GM19023 (cell line): ENCODE measurements at regions not wholly inside any gene's neighbourhood (a gene's known extent, or its start where the extent isn't known, plus 50 kb on each side); places are given as distances from the start of the nearest gene placed in this dataset.

ENCODE experiments used
- ATAC-seq: cut with Tn5 transposase; IDR thresholded peaks from one replicate; pipeline ENCODE4 v1.9.1; 2021; ENCODE audit warnings: mild to moderate bottlenecking, moderate library complexity; ENCODE audit not compliant: unreplicated experiment

DNA sequence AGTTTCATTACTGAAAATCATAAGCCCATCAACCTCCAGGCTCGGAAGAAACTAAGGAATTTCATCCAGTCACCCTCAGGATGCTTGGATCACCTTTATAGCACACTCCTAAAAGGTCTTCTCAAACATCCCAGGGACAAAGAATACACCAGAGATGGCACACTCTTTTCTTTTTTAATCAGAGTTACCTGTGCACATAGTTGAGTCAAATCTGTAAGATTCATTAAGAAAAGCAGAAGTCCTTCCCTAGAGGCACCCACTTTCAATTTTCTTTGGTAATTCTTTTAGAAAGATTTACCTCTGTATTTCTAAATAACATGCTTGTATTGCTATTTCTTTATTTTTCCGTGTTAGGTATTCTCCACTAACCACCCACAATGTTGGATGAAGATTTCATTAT, 50.6 kb upstream of the IL6 start:
- no peak for ATAC-seq

DNA sequence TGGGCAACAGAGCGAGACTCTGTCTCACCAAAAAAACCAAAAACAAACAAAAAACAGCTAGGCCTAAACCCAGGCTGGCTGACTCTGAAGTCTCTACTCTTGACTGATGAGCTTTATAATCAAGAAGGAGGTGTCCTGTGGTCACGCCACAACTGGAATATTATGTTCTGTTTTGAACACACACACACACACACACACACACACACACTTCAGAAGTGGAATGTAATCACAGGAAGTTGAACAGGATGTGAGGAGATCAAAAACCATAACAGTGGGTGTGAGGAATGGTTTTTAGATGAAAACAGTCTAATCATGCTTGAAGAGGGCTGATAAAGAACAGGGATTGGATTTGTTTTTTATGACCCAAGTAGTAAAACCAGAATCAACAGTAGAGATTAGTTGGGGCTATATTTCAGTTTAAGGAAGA, 51.1 kb upstream of the IL6 start:
- ATAC-seq: no peak

DNA sequence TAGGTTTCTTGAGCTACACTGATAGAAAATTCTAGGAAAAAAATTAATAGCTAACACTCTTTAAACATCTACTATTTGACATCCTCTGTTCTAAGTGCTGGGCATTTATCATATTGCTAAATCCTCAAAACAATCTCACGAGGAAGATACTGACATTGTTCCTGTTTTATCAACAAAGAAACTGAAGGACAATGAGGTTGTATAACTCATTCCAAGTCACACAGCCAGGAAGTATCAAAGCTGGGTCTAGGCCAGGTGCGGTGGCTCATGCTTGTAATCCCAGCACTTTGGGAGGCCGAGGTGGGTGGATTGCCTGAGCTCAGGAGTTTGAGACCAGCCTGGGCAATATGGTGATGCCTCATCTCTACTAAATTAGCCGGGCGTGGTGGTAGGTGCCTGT, 51.6 kb upstream of the IL6 start:
- ATAC-seq: no peak

DNA sequence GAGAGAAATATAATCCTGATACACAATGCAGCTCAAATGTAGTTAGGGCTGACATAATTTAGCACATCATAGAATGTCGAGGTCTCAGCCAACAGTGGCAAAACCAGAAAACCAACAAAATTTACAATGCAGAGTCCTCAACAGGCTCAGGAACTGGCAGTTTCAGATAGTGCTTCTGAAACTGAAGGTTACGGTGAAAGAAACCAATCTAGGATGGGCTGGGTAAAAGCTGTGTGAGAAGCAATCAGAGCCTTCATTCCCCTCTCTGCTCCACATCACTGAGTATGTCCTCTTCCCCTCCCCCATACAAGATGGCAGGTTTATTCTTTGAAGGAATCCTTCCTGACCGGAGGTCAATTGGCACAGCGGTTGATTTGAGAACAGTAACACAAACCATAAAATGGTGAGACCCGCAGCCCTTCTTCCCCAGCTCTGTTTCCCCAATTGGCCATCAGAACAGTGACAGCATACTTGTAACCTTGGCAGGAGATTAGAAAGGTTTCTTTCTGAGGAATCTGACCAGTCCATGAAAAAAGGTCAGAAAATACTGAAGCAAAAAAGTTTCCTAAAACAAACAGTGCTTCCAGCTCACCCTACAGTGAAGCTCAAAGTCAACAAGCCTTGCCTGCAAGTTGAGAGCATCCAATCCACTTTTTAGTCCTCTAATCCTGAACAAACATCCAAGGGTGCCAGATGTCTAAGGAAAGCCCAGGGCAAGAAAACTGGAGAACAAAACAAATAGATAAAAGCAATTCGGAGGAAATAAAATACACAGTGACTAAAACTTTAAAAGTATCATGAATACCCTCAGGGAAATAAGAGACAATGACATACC, 53.9 kb upstream of the IL6 start:
- peak; percentile 72 for ATAC-seq

DNA sequence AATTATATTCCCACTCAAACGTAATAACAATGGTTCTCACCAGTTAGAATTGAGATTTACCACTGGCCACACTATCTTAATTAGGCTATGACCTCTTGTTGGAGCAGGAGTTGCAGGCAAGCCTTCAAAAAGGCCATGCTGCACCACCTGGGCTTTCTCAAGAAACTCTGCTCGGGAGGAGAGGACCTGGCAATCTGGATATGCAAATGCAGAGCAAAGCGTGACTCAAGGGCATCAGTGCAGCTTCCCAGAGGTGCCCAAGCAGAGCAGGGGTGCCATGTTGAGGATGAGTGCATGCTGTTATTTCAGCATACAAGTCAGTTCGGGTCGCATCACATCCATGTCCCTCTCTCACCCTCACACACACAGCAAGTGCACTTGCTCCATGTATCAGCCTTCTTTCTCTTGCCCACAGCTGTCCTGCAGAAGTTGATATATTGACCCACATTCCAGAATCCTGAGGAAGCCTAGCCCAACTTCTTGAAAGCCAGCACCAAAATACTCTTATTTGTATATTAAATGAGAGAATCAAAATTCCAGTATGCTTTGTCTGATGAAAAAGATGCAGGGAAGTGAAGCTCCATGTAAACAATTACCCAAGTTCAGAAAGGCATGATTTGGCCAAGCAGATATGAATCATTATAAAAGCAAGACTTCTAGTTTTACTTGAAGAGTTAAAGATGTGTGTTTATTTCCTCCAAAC, 55.7 kb upstream of the IL6 start:
- no peak for ATAC-seq

DNA sequence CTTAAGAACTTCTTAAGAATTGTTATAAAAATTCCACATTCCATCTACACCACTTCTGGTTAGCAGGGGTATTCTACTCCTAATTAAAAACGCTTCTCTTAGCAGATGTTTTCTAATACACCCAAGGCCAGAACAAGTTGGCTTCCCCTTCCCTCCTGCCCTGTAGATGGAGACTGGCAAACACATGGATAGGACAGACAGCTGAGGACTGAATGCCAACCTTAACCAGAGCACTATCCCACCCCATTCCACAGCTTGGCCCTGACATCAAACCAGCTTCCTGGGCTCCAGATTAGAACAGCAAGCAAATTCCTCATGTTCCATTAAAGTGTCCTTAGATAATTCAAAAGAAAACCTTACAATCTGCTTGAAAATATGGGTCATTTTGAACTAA, 56.6 kb upstream of the IL6 start:
- ATAC-seq: no peak

DNA sequence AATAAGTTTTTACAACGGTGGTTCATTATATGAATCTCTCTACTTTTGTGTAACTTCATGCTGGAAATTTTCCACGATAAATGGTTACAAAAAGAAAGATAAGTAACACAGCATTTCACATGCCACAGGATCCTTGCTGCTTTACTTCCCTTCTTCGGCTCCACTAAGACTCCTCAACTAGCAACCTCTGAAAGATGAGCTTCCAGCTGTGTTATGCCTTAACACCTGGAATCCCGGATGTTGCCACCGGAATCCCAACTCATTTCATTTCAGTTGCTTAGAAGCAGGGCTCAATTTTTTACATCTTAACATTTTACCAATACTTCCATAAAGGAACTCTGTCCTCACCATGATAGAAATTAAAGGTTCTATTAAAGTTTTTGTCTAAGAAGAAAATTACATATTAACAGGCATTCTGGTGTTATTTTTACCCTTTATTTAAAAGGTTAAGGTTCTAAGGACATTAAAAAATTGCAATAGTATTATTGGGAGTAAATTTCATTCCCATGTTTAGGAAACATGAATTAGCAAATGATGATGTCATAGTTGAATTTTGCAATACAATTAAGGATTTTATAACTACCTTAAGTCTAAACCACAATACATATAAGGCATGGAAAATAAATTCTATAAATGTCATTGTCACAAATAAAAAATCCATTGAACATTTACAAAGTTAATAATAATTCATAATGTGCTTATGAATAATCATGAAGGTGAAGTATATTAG, 57.1 kb upstream of the IL6 start:
- no peak for ATAC-seq

DNA sequence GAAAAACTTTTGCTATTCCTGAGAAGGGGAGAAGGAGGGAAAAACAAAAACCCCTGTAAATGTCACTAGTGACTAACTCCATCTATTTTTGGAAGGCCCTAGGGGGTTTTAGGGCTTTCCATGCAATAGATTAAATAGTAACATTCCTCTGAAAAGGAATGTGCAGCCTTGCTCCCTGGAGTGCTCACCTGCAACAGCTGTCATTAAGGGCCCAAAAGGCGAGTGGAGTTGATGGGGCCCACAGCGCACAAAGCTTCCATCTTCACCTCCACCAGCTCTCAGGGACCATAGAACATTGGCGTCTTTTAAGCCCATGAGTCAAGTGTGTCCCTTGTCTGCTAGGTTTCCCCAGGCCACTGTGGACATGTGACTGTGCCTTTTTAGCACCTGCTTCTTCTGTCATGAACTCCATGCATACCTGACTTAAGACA, 58.0 kb upstream of the IL6 start:
- no peak for ATAC-seq

DNA sequence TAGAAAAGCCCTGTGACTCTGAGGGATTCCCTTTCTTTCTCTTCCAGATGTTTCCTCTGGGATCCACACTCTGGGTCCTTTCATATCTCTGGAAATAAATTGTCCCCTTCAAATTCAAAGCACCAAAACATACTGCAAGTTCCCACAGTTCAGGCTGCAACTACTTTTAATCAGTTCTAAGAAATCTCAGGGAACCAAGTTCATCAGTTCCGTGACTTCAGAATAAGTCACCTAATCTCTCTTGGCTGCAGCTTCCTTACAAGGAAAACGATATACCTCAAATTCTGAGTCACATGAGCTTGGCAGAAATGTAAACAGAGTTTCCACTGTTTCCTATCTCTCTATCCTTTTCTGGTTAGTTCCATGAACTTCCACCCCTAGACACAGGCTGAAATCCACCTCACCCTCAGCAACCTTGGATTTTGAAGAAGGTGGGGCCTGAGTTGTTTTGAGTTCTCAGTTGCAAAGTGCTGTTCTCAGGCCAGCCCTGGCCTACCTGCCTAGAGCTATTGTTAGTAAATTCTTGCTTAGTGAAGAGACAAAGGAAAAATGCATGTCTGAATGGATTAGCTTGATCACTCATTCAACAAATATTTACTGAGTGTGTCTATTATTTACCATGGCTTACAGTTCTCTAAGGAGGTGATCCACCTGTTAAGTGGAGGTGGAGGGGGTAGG, 59.3 kb upstream of the IL6 start:
- ATAC-seq: no peak

DNA sequence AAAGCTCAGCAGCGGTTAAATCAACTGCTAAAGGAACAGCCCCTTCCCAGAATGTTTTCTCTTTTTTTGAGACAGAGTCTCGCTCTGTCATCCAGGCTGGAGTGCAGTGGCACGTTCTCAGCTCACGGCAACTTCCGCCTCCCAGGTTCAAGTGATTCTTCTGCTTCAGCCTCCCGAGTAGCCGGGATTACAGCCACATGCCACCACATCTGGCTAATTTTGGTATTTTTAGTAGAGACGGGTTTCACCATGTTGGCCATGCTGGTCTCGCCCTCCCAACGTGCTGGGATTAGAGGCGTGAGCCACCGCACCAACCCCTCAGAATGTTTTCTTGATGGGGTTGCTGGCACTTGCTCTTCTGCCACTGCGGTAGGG, 59.8 kb upstream of the IL6 start:
- ATAC-seq: no peak

DNA sequence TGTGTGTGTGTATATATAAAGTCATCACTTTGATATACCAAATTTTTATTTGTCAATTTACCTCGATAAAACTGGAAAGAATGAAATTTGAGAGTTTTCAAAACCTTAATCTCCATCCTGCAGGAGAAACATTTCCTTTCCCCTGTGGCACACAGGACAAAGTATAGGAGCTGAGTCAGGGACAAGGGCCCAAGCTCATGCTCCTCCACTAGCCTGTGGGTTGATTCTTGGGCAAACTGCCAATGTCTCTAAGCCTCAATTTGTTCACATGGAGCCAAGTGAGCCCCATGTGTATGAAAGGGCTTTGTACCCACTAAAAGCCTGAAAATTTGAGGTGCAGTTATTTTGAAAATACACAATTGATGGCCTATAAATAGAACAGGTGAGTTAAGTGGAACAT, 60.3 kb upstream of the IL6 start:
- no peak for ATAC-seq

DNA sequence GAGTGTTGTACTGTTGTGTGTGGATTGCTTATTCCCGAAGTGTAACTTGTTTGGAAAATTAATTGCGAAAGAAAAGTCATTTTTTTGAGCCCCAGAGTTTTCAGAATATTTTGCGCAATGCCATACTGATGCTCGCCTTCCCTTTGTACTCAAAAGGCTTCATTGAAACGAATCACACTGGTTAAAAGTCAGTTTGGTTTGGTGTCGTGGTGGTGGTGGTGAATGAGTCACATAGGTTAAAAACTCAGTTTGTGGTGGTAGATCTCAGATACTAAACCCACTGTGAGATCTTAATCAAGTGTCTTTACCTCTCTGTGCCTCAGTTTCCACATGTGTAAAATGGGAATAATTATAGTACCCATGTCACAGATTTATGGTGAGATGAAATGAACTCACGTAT, 61.1 kb upstream of the IL6 start:
- no peak for ATAC-seq

DNA sequence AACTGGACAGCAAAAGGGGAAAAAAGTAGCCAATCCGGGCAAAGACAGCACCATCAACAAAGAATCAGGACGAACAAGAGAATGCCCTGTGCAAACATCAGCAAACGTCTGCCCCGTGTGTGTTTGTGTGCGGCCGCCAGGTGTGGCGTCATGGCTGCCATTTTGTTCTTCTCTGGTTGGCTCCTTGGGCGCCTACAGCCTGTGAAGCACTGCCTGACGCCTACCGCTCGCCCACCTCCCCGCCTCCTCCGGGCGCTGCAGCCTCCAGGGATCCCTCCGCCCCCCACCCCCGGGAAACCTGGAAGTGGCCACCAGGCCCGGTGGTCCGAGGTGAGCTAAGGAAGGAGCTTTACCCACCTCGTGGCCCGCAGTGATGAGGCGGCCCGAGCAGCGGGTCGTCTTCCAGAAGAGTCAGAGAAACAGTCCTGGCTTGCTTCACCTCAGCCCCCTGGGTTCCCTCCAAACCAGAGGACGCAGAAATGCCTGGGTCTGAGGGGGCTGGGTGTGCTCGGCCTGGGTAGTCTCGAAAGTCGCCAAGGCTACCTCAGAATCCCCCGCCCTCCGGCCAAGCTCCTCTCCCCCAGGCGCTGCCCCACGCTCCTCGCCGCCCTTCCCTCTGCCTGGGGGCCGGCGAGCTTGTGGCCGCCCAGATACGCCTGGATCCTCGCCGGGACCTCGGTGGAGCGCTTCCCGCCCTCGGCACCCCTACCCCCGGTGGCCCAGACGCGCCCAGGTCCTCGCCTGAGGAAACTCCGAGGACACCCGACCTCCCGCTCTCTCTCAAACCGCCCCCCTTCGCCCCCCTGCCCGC, 61.8 kb upstream of the IL6 start:
- no peak for ATAC-seq

DNA sequence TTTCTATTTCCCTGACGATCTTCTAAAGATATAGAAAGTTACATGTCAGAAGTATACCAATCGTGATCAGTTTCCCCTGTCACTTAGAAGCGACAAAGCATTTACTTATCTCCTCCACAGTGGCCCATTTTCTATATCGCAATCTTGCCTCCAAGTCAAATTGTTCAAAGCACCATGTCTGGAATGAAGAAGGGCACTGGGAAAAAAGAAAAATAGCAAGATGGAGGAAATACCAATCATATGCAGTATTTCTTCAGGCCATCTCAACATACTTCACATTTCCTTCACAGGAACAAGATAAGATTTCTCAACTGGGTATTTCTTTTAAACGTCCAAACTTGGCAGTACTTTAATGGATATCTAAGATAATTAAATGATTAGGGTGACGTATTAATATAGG, 63.3 kb upstream of the IL6 start:
- ATAC-seq: no peak

DNA sequence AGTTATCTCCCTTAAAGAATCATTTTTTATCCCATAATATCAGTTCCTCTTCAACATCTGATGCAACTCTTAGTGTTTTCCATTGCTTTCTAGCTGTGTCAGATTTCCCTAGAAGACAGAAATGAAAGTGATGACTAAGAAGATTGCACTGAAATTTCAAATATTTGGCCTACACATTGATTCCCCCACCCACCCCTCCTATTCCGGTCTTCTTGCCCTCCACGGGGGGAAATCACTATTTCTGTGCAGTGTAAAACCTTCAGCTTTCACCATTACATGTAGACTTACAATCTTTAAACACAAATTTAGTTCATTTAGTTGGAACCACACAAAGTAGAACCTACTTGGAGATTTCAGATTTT, 63.7 kb upstream of the IL6 start:
- ATAC-seq: no peak

DNA sequence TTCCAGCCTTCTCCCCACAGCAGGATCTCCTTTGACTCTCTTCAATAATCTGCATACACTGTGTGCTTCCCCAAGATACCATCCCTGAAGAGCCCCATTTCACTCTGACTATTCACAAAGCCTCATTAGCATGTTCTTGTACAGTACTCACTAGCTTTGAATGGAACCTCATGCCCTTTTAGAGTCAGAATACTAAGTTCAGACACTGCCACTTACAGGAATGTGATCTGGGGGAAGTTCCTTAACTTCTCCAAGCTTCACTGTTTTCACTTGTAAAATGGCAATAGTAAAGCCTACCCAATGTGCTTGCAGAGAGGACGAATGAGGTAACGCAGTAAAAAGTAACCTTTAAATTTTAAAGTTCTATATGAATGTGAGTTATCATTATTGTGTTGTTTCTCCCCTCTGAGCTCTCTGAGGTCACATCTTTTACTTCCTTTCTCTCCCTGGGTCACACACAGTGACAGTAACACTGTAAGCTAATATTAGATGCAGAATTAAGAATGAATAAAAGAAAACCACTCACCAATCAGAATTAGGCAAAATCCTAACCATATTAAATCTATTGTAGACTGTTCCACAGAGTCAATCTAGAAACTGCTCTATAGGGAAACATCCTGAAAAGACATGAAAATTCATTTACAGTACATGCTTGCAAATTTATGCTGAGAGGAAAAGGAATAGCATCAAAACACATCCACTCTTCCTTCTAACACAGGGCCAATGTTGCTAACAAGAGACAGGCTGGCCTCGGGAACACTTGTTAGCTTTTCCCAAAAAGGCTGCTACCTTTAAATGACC, 64.2 kb upstream of the IL6 start:
- no peak for ATAC-seq

DNA sequence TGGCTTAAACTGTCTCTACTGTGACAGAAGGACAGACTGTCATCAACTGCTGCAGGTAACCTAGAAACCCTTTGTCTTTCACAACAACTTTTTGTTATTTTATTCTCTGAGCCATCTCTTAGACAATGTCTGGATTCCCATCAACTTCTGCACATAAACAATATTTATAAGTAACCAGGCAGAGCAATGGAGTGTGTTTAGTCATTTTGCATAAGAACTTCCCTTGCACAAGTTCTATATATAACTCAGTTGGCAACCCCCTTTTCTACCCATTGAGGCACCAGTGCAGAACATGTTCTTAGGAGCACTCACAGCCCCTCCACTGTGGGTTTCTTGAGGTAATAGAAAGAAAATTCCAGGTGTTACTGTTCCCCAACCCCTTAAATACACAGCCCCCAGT, 65.0 kb upstream of the IL6 start:
- no peak for ATAC-seq

DNA sequence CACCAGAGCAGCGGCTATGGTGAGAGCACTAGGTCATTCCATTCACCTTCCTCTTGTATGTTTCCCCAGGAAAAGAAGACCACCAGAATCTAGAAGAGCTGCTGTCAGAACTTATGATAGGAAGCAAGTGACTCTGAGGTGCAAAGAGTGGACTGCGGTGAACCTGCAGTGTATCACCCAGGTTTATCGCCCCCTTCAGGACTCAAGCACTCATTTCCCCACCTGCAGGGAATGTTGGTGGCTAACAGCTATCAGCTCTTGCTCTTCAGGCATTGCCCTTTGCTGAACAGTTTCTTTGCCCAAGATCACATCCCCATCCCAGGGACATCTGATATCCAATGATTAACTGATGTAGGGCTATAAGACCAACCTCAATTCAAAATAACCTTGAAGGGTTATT, 66.3 kb upstream of the IL6 start:
- ATAC-seq: no peak

DNA sequence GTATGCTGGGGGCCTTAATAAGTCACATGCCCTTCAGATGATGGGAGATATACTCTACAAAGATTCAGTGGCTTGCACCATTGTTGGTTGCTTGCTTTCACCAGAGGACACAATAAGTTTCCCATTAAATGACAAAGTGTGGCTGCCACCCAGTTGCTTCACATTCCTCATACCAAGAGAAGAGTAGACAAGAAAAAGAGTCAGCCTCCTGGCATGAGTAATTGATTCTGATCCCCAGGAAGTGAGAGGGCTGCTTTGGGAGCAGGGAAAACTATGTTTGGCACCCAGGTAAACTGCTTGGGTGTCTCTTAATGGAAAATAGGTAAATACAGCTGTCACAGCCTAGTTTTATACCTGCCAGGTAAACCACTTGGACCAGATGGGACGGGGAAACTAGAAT, 66.7 kb upstream of the IL6 start:
- no peak for ATAC-seq

DNA sequence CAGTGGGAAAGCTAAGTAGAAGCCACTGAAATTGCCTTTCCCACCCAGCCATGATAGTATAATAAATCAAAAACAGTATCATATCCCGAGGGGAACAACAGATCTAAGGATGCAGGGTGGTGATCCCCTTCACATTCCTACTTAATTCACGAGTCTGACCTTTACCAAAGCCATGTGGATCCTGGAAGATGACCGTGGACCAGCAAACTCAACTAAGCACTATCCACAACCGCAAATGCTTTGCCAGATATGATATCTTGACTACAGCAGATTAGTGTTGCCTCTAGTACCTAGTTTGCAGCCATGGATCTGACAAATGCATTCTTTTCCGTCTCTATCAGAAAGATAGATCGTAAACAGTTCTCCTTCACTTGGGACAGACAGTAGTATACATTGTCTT, 67.3 kb upstream of the IL6 start:
- ATAC-seq: no peak
